PC-9 (cell line): ENCODE measurements at regions not wholly inside any gene's neighbourhood (a gene's known extent, or its start where the extent isn't known, plus 50 kb on each side); places are given as distances from the start of the nearest gene placed in this dataset.

ENCODE experiments used
- BruUV-seq: library from RNA; stranded (reverse); fragments of 400-500 nt; replicated peaks from 2 replicates; lab custom pipeline; 2021; lab: Mats Ljungman, UMichigan
- CTCF ChIA-PET: fragments of 300-600 bp; sonication (Branson Sonifier 250); formaldehyde crosslinking; loops from one replicate; lab custom pipeline; 2022; ENCODE audit warnings: antibody characterized with exemption; lab: Charles Lee
- POLR2A ChIA-PET: fragments of 300-600 bp; sonication (Branson Sonifier 250); formaldehyde crosslinking; loops from one replicate; lab custom pipeline; 2022; ENCODE audit warnings: antibody characterized with exemption; ENCODE audit not compliant: unreplicated experiment; lab: Charles Lee
- DNase-seq, 2 experiments: peaks; one replicate each; pipeline versions ENCODE4 v3.0.0 to v3.0.0-alpha.2; 2015 to 2022; ENCODE audit warnings: mixed read lengths in 1 of 2
- H2AFZ ChIP-seq: fragments of 200-600 bp; sonication (generic); 2 replicates; pipeline ENCODE4 v1.8.1; 2017; ENCODE audit warnings: antibody characterized with exemption
- H3F3A ChIP-seq: fragments of 200-600 bp; sonication (generic); 2 replicates; pipeline ENCODE4 v1.8.1; 2017; ENCODE audit warnings: antibody characterized with exemption, mild to moderate bottlenecking, low read depth; ENCODE audit not compliant: insufficient read depth
- H3K27ac ChIP-seq: fragments of 200-600 bp; sonication (generic); 2 replicates; pipeline ENCODE4 v1.6.1; 2016; ENCODE audit warnings: mixed run types
- H3K27me3 ChIP-seq: fragments of 200-600 bp; sonication (generic); 2 replicates; pipeline ENCODE4 v1.6.1; 2016; ENCODE audit warnings: low read depth, mixed run types; ENCODE audit not compliant: insufficient read depth
- H3K36me3 ChIP-seq: fragments of 200-600 bp; sonication (generic); 2 replicates; pipeline ENCODE4 v1.6.1; 2016; ENCODE audit warnings: low read depth, mixed run types
- H3K4me1 ChIP-seq: fragments of 200-600 bp; sonication (generic); replicated peaks from 2 replicates; pipeline ENCODE4 v1.6.1; 2016; ENCODE audit warnings: mixed run types; ENCODE audit not compliant: insufficient read depth
- H3K4me2 ChIP-seq: fragments of 200-600 bp; sonication (generic); 2 replicates; pipeline ENCODE4 v1.6.1; 2017; ENCODE audit warnings: mixed run types
- H3K4me3 ChIP-seq: fragments of 200-600 bp; sonication (generic); 2 replicates; pipeline ENCODE4 v1.6.1; 2016; ENCODE audit warnings: mixed run types
- H3K79me2 ChIP-seq: fragments of 200-600 bp; sonication (generic); 2 replicates; pipeline ENCODE4 v1.6.1; 2017; ENCODE audit warnings: low read depth, mixed run types
- H3K9me2 ChIP-seq: fragments of 200-600 bp; sonication (generic); 2 replicates; pipeline ENCODE4 v1.8.1; 2017; ENCODE audit warnings: mild to moderate bottlenecking; ENCODE audit not compliant: insufficient read depth
- H3K9me3 ChIP-seq: fragments of 200-600 bp; sonication (generic); 2 replicates; pipeline ENCODE4 v1.8.1; 2016; ENCODE audit warnings: low read depth; ENCODE audit not compliant: insufficient read depth
- H4K20me1 ChIP-seq: fragments of 200-600 bp; sonication (generic); 2 replicates; pipeline ENCODE4 v1.8.1; 2017; ENCODE audit not compliant: insufficient read depth
- EZH2 ChIP-seq: fragments of 200-600 bp; sonication (generic); IDR thresholded peaks from 2 replicates; pipeline ENCODE4 v1.8.0; 2017; ENCODE audit warnings: antibody characterized with exemption, low read depth
- intact Hi-C: fragments of 100-400 bp; cut with micrococcal nuclease; formaldehyde crosslinking; loops from one replicate; pipeline ENCODE4 v1.10.0; 2022; ENCODE audit not compliant: unreplicated experiment
- TF ChIP-seq, protein P1 (sequence below): fragments of 200-600 bp; sonication (generic); conservative IDR thresholded peaks from 2 replicates; pipeline ENCODE4 v1.6.1; 2017; ENCODE audit warnings: mixed run types, antibody characterized with exemption, mild to moderate bottlenecking, moderate library complexity

DNA sequence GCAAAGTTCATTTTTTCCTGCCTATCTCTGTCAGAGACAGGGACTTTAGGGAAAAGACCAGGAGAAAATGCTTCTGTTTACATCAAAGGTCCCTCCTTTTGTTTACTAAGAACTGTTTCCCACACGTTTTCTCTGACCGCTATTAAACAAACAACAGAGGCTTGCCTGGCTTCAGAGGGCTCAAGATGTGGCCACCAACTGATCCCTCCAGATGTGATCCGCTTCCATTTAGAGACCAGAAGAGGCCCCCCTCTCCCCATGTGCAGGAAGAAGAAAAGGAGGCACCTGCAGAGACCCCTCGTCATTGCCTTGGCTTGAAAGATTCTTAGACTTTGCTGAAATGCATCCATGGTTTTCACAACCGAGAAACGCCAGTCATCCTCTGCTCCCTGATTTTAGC lies 217.9 kb upstream of the PWP1 start:
- no TSS peak for BruUV-seq
- no peaks in the 10 kb centered on the region for H3K36me3 ChIP-seq

DNA sequence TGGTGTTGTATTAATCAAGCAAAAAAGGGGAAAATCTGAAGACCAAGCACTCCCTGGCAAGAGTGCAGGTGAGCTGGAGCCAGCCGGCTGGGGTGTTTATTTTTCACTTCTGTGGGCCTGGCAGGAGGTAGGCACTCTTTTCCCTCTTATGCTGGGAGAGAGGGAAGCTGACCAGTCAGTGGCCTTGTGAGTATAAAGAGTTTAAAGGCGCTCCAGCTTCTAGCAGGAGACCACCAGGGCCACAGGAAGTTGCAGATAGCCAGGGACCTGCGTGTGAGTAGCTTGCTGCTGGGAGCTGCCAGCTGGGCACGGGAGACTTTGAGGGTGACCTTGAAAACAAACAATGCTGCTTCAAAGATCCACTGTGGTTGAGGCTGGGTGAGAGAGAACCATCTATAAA lies 217.4 kb upstream of the PWP1 start:
- Histone ChIP-seq H3K27me3 (no peaks in the 10 kb centered on the region), H4K20me1 (peaks cover 5% of the 10 kb centered on the region; the same call in 1 of the 2 replicates), H3K36me3 (no peaks in the 10 kb centered on the region), H3K9me3 (no peaks in the 10 kb centered on the region), H3K4me3 (no peak overlapping the region), H3K4me2 (no peak overlapping the region), H3K4me1 (no peaks in the 10 kb centered on the region), H3K79me2 (0 out of 2 replicates have a peak, but pooled peaks cover 3% of the 10 kb centered on the region), H2AFZ (no peak overlapping the region), H3F3A (no peaks in the 10 kb centered on the region), H3K27ac (no peak overlapping the region), H3K9me2 (no peaks in the 10 kb centered on the region)
- intact Hi-C loops = no loop called here
- BruUV-seq = no TSS peak
- ChIA-PET POLR2A (no interaction called here), CTCF (no interaction called here)
- no peak for DNase-seq
- TF ChIP-seq EZH2 = no peak
- TF ChIP-seq, protein P1, sequence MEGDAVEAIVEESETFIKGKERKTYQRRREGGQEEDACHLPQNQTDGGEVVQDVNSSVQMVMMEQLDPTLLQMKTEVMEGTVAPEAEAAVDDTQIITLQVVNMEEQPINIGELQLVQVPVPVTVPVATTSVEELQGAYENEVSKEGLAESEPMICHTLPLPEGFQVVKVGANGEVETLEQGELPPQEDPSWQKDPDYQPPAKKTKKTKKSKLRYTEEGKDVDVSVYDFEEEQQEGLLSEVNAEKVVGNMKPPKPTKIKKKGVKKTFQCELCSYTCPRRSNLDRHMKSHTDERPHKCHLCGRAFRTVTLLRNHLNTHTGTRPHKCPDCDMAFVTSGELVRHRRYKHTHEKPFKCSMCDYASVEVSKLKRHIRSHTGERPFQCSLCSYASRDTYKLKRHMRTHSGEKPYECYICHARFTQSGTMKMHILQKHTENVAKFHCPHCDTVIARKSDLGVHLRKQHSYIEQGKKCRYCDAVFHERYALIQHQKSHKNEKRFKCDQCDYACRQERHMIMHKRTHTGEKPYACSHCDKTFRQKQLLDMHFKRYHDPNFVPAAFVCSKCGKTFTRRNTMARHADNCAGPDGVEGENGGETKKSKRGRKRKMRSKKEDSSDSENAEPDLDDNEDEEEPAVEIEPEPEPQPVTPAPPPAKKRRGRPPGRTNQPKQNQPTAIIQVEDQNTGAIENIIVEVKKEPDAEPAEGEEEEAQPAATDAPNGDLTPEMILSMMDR = no peak

More for the DNA sequence above, 217.9 kb upstream of the PWP1 start:
- H3K4me3 ChIP-seq = no peak overlapping the region
- no peaks in the 10 kb centered on the region for H3K4me1 ChIP-seq
- H3K27ac ChIP-seq = no peak overlapping the region
- CTCF ChIA-PET = no interaction called here
- no peak overlapping the region for H2AFZ ChIP-seq
- H3K27me3 ChIP-seq = no peaks in the 10 kb centered on the region
- intact Hi-C loops = no loop called here
- POLR2A ChIA-PET = no interaction called here
- H3F3A ChIP-seq = no peaks in the 10 kb centered on the region
- H3K9me3 ChIP-seq = no peaks in the 10 kb centered on the region
- H3K9me2 ChIP-seq = no peaks in the 10 kb centered on the region
- peaks cover 4% of the 10 kb centered on the region; the same call in 1 of the 2 replicates for H4K20me1 ChIP-seq
- no peak overlapping the region for H3K4me2 ChIP-seq
- no peak for DNase-seq
- TF ChIP-seq, protein P1 = no peak
- no peak for TF ChIP-seq EZH2
- 0 out of 2 replicates have a peak, but pooled peaks cover 6% of the 10 kb centered on the region for H3K79me2 ChIP-seq

DNA sequence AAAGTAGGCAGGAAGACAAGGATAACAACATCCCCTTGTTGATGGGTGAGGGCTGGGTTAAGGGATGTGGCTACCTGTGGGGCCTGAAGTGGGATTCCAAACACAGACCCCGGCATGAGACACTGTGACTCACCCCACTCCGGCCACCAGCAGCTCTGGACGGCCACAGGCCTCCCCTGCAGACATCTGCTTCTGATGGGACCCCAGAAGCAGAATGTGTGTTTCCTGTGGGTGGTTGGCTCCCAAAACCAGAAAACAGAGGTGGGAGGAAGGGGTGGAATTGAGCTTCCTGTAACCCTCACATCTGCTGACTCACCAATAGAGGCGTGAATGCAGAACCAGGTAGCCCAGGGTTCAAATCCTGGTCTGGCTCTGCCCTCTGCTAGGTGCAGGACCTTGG lies 216.6 kb upstream of the PWP1 start:
- Histone ChIP-seq H3K27ac (no peak overlapping the region), H3K4me1 (no peaks in the 10 kb centered on the region), H3K9me2 (no peaks in the 10 kb centered on the region), H3K27me3 (no peaks in the 10 kb centered on the region), H3K79me2 (0 out of 2 replicates have a peak, but pooled peaks cover 3% of the 10 kb centered on the region), H3F3A (no peaks in the 10 kb centered on the region), H3K36me3 (no peaks in the 10 kb centered on the region), H2AFZ (no peak overlapping the region), H4K20me1 (0 out of 2 replicates have a peak, but pooled peaks cover 5% of the 10 kb centered on the region), H3K4me2 (no peak overlapping the region), H3K4me3 (no peak overlapping the region), H3K9me3 (no peaks in the 10 kb centered on the region)
- DNase-seq = no peak
- intact Hi-C loops = no loop called here
- TF ChIP-seq EZH2 = no peak
- TF ChIP-seq, protein P1 = no peak
- POLR2A ChIA-PET = no interaction called here
- no TSS peak for BruUV-seq
- CTCF ChIA-PET = no interaction called here
